HEK293T (cell line): ENCODE measurements at regions not wholly inside any gene's neighbourhood (a gene's known extent, or its start where the extent isn't known, plus 50 kb on each side); places are given as distances from the start of the nearest gene placed in this dataset.

Experiments used
- ARNT ChIP-seq: fragments of 450-650 bp; IDR thresholded peaks from 2 replicates; pipeline ENCODE4 v1.6.1; 2017; ENCODE audit warnings: mild to moderate bottlenecking
- BHLHE40 ChIP-seq: fragments of 450-650 bp; IDR thresholded peaks from 2 replicates; pipeline ENCODE4 v1.6.1; 2016; ENCODE audit warnings: mild to moderate bottlenecking, moderate library complexity, borderline replicate concordance
- ELF4 ChIP-seq: fragments of 450-650 bp; IDR thresholded peaks from 2 replicates; pipeline ENCODE4 v1.6.1; 2017; ENCODE audit warnings: antibody characterized with exemption
- FOXA1 ChIP-seq: fragments of 450-650 bp; IDR thresholded peaks from 2 replicates; pipeline ENCODE4 v1.6.1; 2016; ENCODE audit warnings: mild to moderate bottlenecking
- FOXM1 ChIP-seq: fragments of 450-650 bp; IDR thresholded peaks from 2 replicates; pipeline ENCODE4 v1.6.1; 2017; ENCODE audit warnings: mild to moderate bottlenecking, borderline replicate concordance
- HDGF ChIP-seq: fragments of 450-650 bp; IDR thresholded peaks from 2 replicates; pipeline ENCODE4 v1.6.1; 2017; ENCODE audit warnings: antibody characterized with exemption, borderline replicate concordance
- LEF1 ChIP-seq: fragments of 450-650 bp; IDR thresholded peaks from 2 replicates; pipeline ENCODE4 v1.6.1; 2017; ENCODE audit warnings: mild to moderate bottlenecking, borderline replicate concordance
- NFRKB ChIP-seq: fragments of 450-650 bp; IDR thresholded peaks from 2 replicates; pipeline ENCODE4 v1.6.1; 2016; ENCODE audit warnings: mild to moderate bottlenecking, moderate library complexity
- PKNOX1 ChIP-seq: fragments of 450-650 bp; IDR thresholded peaks from 2 replicates; pipeline ENCODE4 v1.6.1; 2016
- SP1 ChIP-seq: fragments of 450-650 bp; IDR thresholded peaks from 2 replicates; pipeline ENCODE4 v1.6.1; 2017
- SUZ12 ChIP-seq: fragments of 450-650 bp; IDR thresholded peaks from 2 replicates; pipeline ENCODE4 v1.6.1; 2016; ENCODE audit warnings: mild to moderate bottlenecking
- ZNF384 ChIP-seq: fragments of 450-650 bp; IDR thresholded peaks from 2 replicates; pipeline ENCODE4 v1.6.1; 2016

GRCh38 chr11:115922876-115923275, 418.7 kb upstream of the CADM1 start:
- TF ChIP-seq FOXA1 (no peak), ELF4 (no peak), HDGF (no peak), SP1 (no peak), SUZ12 (no peak), BHLHE40 (no peak), ZNF384 (no peak), ARNT (no peak), NFRKB (no peak), FOXM1 (no peak), PKNOX1 (no peak), LEF1 (no peak)
